Transverse colon (tissue), 4 donors: ENCODE measurements at regions not wholly inside any gene's neighbourhood (a gene's known extent, or its start where the extent isn't known, plus 50 kb on each side); places are given as distances from the start of the nearest gene placed in this dataset.

Experiments used
- DNase-seq: peaks from one replicate; pipeline ENCODE4 v3.0.0-alpha.2; 2019
- H3K27ac ChIP-seq, 4 donors: fragments of 200-600 bp; sonication (generic); 2 replicates each; pipeline ENCODE4 v1.5.1; 2016 to 2018; ENCODE audit warnings: inconsistent platforms in 4 of 4
- H3K27me3 ChIP-seq: fragments of 200-600 bp; sonication (generic); 2 replicates; pipeline ENCODE4 v1.5.1; 2017; ENCODE audit warnings: inconsistent platforms
- H3K36me3 ChIP-seq, 4 donors: fragments of 200-600 bp; sonication (generic); 2 replicates each; pipeline ENCODE4 v1.5.1; 2017 to 2019; ENCODE audit warnings: inconsistent platforms in 4 of 4
- H3K4me1 ChIP-seq, 4 donors: fragments of 200-600 bp; sonication (generic); 2 replicates each; pipeline ENCODE4 v1.5.1; 2017 to 2020; ENCODE audit warnings: inconsistent platforms in 4 of 4
- H3K4me3 ChIP-seq, 4 donors: fragments of 200-600 bp; sonication (generic); 1 replicate in 1 of 4; 2 replicates in 3 of 4; pipeline versions ENCODE4 v1.5.1 to v1.6.1; 2017 to 2019; ENCODE audit warnings: inconsistent platforms in 4 of 4
- H3K9me3 ChIP-seq, 2 donors: fragments of 200-600 bp; sonication (generic); 2 replicates each; pipeline ENCODE4 v1.5.1; 2017 to 2019; ENCODE audit warnings: inconsistent platforms in 2 of 2
- CTCF ChIP-seq, 5 experiments: fragments of 200-600 bp in 3 of 5; fragments of 450-650 bp in 2 of 5; sonication (generic) in 3 of 5; IDR thresholded peaks; 1 replicate in 2 of 5; 2 replicates in 3 of 5; pipeline ENCODE4 v1.5.1; 2016 to 2017; ENCODE audit warnings: antibody characterized with exemption in 5 of 5, inconsistent platforms in 3 of 5, mild to moderate bottlenecking in 2 of 5, moderate library complexity in 1 of 5
- EP300 ChIP-seq: sonication (generic); formaldehyde crosslinking; IDR thresholded peaks from one replicate; pipeline ENCODE4 v1.6.1; 2017; ENCODE audit warnings: antibody characterized with exemption, low read depth
- POLR2A ChIP-seq: fragments of 450-650 bp; IDR thresholded peaks from one replicate; pipeline ENCODE4 v1.6.1; 2016; ENCODE audit warnings: antibody characterized with exemption, mild to moderate bottlenecking, moderate library complexity
- POLR2AphosphoS5 ChIP-seq, 3 donors: sonication (generic); formaldehyde crosslinking; IDR thresholded peaks; one replicate each; pipeline ENCODE4 v1.6.1; 2016; ENCODE audit warnings: antibody characterized with exemption in 3 of 3
- WGBS, 2 donors: methylation state at CpG; one replicate each; pipeline ENCODE4 v1.1.5; 2018; ENCODE audit warnings: low coverage in 1 of 2; 5-methylcytosine and 5-hydroxymethylcytosine counted together
- in situ Hi-C, 4 donors: fragments of 200-750 bp; cut with MboI; loops; one replicate each; pipeline versions ENCODE4 v1.15.0 to v1.15.1; 2017; ENCODE audit warnings: low sequenced_read_pairs in 3 of 4, low pct_ligation_motif_present in 1 of 4, low pct_unique_long_range_greater_than_20kb in 1 of 4
- intact Hi-C: fragments of 100-400 bp; cut with DNase I; formaldehyde crosslinking; loops from one replicate; pipeline ENCODE4 v1.15.1; 2023; ENCODE audit warnings: low total_unique reads

- H3K27ac ChIP-seq = no peak overlapping the region
- no peaks in the 10 kb centered on the region for H3K27me3 ChIP-seq
- no peaks in the 10 kb centered on the region for H3K9me3 ChIP-seq
- 69 to 71% methylated on average over 4 to 5 of the region's 5 CpGs for WGBS, 2 donors
- H3K4me3 ChIP-seq = no peak overlapping the region
- DNase-seq = no peak
- H3K4me1 ChIP-seq = no peaks in the 10 kb centered on the region
- intact Hi-C loops (no loop called here), in situ Hi-C loops (no loop called here)
- TF ChIP-seq POLR2AphosphoS5 (IDR thresholded peaks at IDR 0.05) (no peak), CTCF (IDR thresholded peaks at IDR 0.05) (no peak), EP300 (no peak), POLR2A (no peak)
- no peaks in the 10 kb centered on the region for H3K36me3 ChIP-seq
These were observed 52.5 kb upstream of the VSTM5 start for GRCh38 chr11:93902921-93903320.

- WGBS, 2 donors = 0 to 70% methylated on average over 1 to 5 of the region's 6 CpGs
- Histone ChIP-seq H3K4me3 (no peak overlapping the region), H3K36me3 (no peaks in the 10 kb centered on the region), H3K27ac (no peak overlapping the region), H3K27me3 (no peaks in the 10 kb centered on the region), H3K4me1 (no peaks in the 10 kb centered on the region), H3K9me3 (no peaks in the 10 kb centered on the region)
- TF ChIP-seq EP300 (no peak), POLR2AphosphoS5 (IDR thresholded peaks at IDR 0.05) (no peak)
- no peak for DNase-seq
- in situ Hi-C loops (no loop called here), intact Hi-C loops (no loop called here)
These were observed 53.6 kb upstream of the VSTM5 start for GRCh38 chr11:93903989-93904388.

GRCh38 chr11:93904716-93905115 lies 54.3 kb upstream of the VSTM5 start:
- in situ Hi-C loops (no loop called here), intact Hi-C loops (no loop called here)
- TF ChIP-seq POLR2A (no peak), EP300 (no peak), POLR2AphosphoS5 (IDR thresholded peaks at IDR 0.05) (no peak), CTCF (IDR thresholded peaks at IDR 0.05) (no peak)
- Histone ChIP-seq H3K27me3 (no peaks in the 10 kb centered on the region), H3K4me1 (no peaks in the 10 kb centered on the region), H3K9me3 (no peaks in the 10 kb centered on the region), H3K27ac (no peak overlapping the region), H3K4me3 (no peak overlapping the region), H3K36me3 (no peaks in the 10 kb centered on the region)
- DNase-seq = no peak
- 58 to 71% methylated on average over 2 of the region's 2 CpGs for WGBS, 2 donors

GRCh38 chr11:93905384-93905783 lies 55.0 kb upstream of the VSTM5 start:
- no peaks in the 10 kb centered on the region for H3K4me1 ChIP-seq
- H3K36me3 ChIP-seq = no peaks in the 10 kb centered on the region
- TF ChIP-seq CTCF (IDR thresholded peaks at IDR 0.05) = no peak
- no peak for TF ChIP-seq POLR2AphosphoS5 (IDR thresholded peaks at IDR 0.05)
- no peak for TF ChIP-seq EP300
- no peak for TF ChIP-seq POLR2A
- no peaks in the 10 kb centered on the region for H3K27me3 ChIP-seq
- no peak overlapping the region for H3K27ac ChIP-seq
- intact Hi-C loops = no loop called here
- no peak overlapping the region for H3K4me3 ChIP-seq
- DNase-seq = no peak
- WGBS, 2 donors = 51% methylated on average over 3 of the region's 3 CpGs; no CpG with 5 or more reads in 1 of the 2 donors
- in situ Hi-C loops = no loop called here
- H3K9me3 ChIP-seq = no peaks in the 10 kb centered on the region

GRCh38 chr11:93906486-93906885 lies 56.1 kb upstream of the VSTM5 start:
- no peaks in the 10 kb centered on the region for H3K4me1 ChIP-seq
- TF ChIP-seq CTCF (IDR thresholded peaks at IDR 0.05) (no peak), POLR2A (no peak), POLR2AphosphoS5 (IDR thresholded peaks at IDR 0.05) (no peak), EP300 (no peak)
- no peak for DNase-seq
- H3K27me3 ChIP-seq = no peaks in the 10 kb centered on the region
- in situ Hi-C loops (no loop called here), intact Hi-C loops (no loop called here)
- H3K27ac ChIP-seq = no peak overlapping the region
- no peak overlapping the region for H3K4me3 ChIP-seq
- H3K9me3 ChIP-seq = no peaks in the 10 kb centered on the region
- H3K36me3 ChIP-seq = no peaks in the 10 kb centered on the region
- WGBS, 2 donors = 50 to 95% methylated on average over 2 of the region's 2 CpGs
